ENCODE measurements at regions not wholly inside any gene's neighbourhood (a gene's known extent, or its start where the extent isn't known, plus 50 kb on each side); places are given as distances from the start of the nearest gene placed in this dataset.

- H4K20me1 ChIP-seq (ENCODE audit: insufficient read depth) = no peaks in the 10 kb centered on the region
- H3K9me2 ChIP-seq (ENCODE audit: insufficient read depth) = no peaks in the 10 kb centered on the region
- CTCF ChIA-PET = no interaction called here
- DNase-seq (ENCODE audit: low read depth, low spot score) (no peak), ATAC-seq (no peak)
- H3K79me2 ChIP-seq (ENCODE audit: insufficient read depth, low read length) = no peaks in the 10 kb centered on the region
- no peaks in the 10 kb centered on the region for H3K9me3 ChIP-seq (ENCODE audit: control insufficient read depth in 1 of 2, insufficient read depth in 1 of 2, low read depth in 1 of 2, low read length in 2 of 2)
- no TSS peak for BruUV-seq (replicated peaks)
- H3K4me3 ChIP-seq (replicated peaks in 1 of 2; ENCODE audit: low read depth in 1 of 2, low read length in 2 of 2) = no peak overlapping the region
- no peak overlapping the region for H3K9ac ChIP-seq (ENCODE audit: low read length)
- POLR2A ChIA-PET = no interaction called here
- H3K36me3 ChIP-seq (ENCODE audit: control insufficient read depth in 1 of 2, insufficient read depth in 2 of 2, low read length in 2 of 2) = no peaks in the 10 kb centered on the region
- H3K4me2 ChIP-seq (ENCODE audit: low read length) = no peak overlapping the region
- no peak overlapping the region for H3K27ac ChIP-seq (ENCODE audit: low read depth, low read length)
- H3K27me3 ChIP-seq (ENCODE audit: insufficient read depth, low read length) = peaks cover 9% of the 10 kb centered on the region; the same call in 1 of the 2 replicates
- intact Hi-C loops (cut with micrococcal nuclease) = no loop called here
- no peaks in the 10 kb centered on the region for H3K4me1 ChIP-seq (ENCODE audit: control insufficient read depth in 1 of 2, insufficient read depth in 2 of 2, low read length in 2 of 2)
- RAD21 ChIA-PET (ENCODE audit: low non-redundant PET in 1 of 2, low total read pairs in 2 of 2, uncharacterized antibody in 2 of 2, unreplicated experiment in 2 of 2) = no interaction called here
- TF ChIP-seq CEBPB (IDR thresholded peaks at IDR 0.05; ENCODE audit: low read depth) (no peak), EZH2phosphoT487 (IDR thresholded peaks at IDR 0.05; ENCODE audit: borderline replicate concordance) (no peak), EZH2 (IDR thresholded peaks at IDR 0.05) (no peak), ZBTB33 (IDR thresholded peaks at IDR 0.05; ENCODE audit: extremely low read depth, insufficient replicate concordance, low read length) (no peak), JUND (IDR thresholded peaks at IDR 0.05) (no peak), SIN3A (IDR thresholded peaks at IDR 0.05; ENCODE audit: low read depth) (no peak), MAX (IDR thresholded peaks at IDR 0.05) (no peak), EGR1 (IDR thresholded peaks at IDR 0.05; ENCODE audit: low read depth) (no peak), TCF7L2 (IDR thresholded peaks at IDR 0.05; ENCODE audit: borderline replicate concordance, extremely low read depth, insufficient read depth, insufficient read length) (no peak), ZFX (IDR thresholded peaks at IDR 0.05) (no peak), SRF (IDR thresholded peaks at IDR 0.05; ENCODE audit: low read depth) (no peak), YY1 (IDR thresholded peaks at IDR 0.05; ENCODE audit: extremely low read depth, insufficient replicate concordance, low read depth, low read length) (no peak), ZNF274 (IDR thresholded peaks at IDR 0.05; ENCODE audit: low read depth, low read length) (no peak)
- no peak overlapping the region for H2AFZ ChIP-seq (ENCODE audit: low read depth, low read length, poor library complexity, severe bottlenecking)
These were observed 963.6 kb downstream of the BRD1 start for GRCh38 chr22:48863965-48864528.
